Endometrial microvascular endothelial cells (primary cell): ENCODE measurements at regions not wholly inside any gene's neighbourhood (a gene's known extent, or its start where the extent isn't known, plus 50 kb on each side); places are given as distances from the start of the nearest gene placed in this dataset.
"Not testable (repeated sequence)": the region's sequence is repeated elsewhere in the genome, so short reads cannot be mapped to it uniquely, and the experiment has no call there.

Experiments
- in situ Hi-C: cut with HindIII; loops from 2 replicates; pipeline ENCODE4 v1.10.0; 2017; ENCODE audit warnings: low sequenced_read_pairs, low pct_unique_long_range_greater_than_20kb; ENCODE audit errors: inconsistent ontology term

DNA sequence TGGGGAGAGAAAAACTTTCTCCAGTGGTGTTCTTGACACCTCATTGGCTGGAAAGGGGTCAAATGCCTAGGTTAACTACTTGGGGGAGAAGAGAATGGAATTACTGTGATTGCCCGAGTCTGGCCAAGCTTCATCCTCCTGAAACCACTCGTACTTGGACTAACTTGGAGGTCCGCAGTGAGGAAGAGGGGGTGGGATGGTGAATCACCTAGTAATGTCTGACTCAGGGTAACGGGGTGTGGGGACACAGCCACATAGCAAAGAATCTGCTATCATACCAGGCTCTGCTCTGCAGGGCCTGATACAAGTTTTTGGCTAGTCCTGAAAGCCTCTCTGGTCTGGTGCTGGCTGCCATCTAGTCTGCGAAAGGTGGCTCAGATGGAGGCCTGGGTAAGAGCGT is 190.9 kb downstream of the RPS24 start:
- in situ Hi-C loops: no loop called here

DNA sequence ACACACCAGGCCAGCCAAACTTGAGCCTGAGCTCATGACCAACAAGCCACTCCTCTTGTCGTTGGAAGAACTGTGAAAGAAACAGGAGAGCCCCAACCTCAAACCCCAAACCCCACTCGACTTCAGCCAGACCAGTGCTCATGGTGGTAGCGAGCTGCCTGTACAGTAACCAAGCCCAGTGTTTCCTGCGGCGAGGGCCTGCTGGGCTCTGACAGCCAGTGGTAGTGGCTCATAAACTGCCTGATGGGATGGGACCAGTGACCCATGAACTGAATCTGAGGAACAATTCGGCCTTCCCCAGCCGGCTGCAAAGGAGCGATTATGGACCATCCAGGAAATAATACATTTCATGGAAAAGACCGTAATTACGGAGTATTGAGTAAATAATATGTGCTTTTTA is 191.9 kb downstream of the RPS24 start:
- in situ Hi-C loops: no loop called here

DNA sequence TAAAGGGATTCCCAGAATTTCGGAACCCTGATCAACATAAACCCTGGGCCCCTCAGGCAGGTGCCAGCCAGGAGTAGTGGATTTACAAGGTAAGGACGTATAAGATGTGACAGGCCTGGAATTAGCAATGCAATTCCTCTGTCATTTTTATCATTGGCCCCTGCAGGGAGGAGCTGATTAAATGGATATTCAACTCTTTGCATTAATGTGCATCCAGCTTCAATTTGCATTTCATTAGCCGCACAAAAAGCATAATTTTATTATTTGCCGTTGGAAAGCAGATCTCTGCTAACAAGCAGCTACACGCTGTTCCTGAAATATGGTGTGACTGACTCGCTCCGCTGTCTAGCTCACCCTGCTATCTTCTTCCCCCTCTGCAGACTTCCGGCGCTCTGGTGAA is 195.8 kb downstream of the RPS24 start:
- in situ Hi-C loops: no loop called here

DNA sequence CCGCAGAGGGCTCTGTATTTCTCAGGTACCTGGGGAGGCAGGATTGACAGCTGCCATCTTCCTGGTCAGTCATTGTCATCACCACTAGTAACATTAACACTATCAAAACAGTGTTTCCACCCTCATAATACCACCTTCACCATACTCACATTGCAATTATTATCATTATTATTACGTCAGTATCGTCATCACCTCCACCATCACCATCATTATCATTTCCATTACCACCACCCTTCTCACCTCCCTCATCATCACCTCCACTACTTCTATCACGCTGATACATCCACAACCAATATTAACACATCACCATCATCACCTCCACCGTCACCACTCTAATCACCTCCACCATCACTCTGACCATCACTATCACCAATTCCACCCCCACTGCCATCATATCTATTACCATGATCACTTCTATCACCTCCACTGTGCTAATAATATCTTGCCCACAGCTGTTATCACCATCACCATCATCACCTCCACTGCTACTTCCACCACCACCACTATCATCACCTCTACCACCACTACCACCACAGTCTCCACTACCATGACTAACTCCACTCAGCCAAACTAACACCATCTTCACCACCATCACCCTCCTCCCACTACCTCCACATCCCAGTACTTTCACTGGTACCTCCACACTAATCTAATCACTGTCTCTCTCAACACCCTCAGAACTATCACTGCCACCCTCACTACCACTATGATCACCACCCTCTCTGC is 196.4 kb downstream of the RPS24 start:
- in situ Hi-C loops: no loop called here

DNA sequence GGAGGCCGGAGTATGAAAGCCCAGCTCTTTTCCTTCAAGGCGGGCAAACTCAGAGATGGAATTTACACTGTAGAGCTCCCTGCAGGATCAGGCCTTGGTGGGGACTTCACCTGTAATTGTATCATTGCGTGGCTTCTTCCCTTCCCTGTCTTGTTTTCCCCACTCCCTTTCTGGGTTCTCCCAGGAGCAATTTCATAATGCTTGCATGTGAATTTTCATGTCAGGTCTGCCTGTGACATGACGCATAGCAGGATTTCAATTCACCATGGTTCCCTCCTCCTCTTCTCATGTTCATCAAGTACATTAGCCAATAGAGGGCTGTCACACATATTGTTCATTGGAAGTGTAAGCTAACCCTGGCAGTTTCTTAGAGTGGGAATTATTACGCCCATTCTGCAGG is 197.7 kb downstream of the RPS24 start:
- in situ Hi-C loops: no loop called here

DNA sequence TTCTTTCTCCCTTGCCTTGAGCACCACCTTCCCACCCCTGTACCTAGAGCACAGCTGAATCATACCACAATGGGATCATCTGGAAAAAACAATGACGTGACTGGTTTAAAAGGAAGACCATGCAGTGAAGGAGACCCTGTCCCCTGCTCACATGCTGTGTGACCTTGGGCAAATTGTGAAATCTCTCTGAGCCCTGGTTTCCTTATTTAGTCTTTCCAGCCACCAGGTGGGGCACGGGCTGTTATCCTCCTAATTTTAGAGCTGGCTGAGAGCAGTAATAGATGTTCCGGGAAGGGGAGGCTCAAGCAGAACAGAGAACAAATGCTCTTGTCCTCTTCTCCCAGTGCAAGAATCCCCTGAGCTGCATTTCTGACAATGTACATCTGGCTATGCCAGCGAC is 198.3 kb downstream of the RPS24 start:
- in situ Hi-C loops: no loop called here

DNA sequence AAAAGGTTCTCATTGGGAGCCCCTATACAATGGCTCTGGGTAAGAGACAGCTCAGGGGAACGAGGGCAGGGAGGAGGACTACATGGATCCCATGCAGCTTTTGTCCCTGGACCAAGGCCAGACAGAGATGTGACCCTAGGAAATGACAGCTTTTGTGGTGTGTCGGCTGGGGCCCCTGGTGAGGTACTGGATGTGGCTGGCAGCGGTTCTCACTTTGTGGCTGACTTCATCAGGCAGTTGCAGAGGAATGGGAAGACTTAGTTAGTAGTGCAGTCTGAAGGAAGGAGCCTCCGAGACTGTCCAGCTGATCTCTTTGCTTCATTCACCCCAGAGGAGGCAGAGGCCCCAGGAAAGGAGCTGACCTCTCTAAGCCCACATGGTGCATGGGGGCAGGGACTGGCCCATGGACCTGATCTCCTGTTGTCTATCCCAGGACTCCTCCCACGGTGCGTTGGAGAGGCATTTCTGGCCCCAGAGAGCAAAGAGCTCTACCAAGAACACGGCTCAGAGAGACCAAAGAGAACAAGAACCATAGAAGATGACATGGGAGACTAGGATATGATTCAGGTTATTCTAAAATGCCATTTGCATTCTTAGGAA is 202.9 kb downstream of the RPS24 start:
- in situ Hi-C loops: no loop called here

DNA sequence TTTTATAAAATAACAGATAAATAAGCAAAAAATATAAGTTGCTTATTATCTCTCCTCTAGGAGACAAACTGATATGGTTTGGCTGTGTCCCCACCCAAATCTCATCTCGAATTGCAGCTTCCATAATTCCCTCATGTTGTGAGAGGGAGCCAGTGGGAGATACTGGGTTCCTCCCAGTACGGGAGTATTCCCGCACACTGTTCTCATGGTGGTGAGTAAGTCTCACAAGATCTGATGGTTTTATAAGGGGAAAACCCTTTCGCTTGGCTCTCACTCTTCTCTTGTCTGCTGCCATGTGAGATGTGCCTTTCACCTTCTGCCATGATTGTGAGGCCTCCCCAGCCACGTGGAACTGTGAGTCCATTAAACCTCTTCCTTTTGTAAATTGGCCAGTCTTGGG is 204.3 kb downstream of the RPS24 start:
- in situ Hi-C loops: not testable (repeated sequence)

DNA sequence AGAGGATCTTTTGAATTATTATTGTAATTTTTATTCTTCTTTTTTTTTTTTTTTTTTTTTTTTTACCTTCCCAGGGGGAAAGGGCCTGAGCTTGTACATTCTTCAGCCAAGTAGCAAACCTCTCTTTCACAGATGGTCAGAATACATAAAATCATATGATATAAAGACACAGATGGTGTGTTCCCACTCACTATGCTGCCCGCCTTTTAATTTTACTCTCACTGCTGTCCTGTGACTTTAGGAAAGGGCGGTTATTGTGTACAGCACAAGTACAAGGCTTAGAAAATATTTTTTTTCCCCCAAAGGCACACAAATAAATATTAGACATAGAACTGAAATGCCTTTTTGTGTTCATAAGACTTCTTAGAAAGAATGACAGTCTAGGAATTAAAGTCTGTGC is 213.6 kb downstream of the RPS24 start:
- in situ Hi-C loops: no loop called here

DNA sequence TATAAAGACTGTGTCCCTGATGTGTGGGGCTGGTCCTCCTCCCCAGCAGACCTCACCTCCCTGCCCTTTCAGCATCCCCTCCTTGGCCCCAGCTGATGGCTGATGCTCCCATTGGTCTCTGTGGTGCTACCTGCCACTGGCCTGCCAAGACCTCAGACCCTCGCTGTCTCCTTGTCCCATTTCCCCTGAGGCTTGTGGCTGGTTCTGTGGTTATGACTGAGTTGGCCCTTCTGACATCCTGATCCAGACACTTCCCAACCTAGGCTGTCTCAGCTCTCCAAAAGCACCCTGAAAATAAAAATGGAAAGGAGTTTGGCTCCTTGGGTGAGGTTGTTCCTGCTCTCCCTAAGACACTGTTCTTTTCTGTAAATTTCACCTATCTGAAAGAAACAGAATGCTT is 214.2 kb downstream of the RPS24 start:
- in situ Hi-C loops: no loop called here

DNA sequence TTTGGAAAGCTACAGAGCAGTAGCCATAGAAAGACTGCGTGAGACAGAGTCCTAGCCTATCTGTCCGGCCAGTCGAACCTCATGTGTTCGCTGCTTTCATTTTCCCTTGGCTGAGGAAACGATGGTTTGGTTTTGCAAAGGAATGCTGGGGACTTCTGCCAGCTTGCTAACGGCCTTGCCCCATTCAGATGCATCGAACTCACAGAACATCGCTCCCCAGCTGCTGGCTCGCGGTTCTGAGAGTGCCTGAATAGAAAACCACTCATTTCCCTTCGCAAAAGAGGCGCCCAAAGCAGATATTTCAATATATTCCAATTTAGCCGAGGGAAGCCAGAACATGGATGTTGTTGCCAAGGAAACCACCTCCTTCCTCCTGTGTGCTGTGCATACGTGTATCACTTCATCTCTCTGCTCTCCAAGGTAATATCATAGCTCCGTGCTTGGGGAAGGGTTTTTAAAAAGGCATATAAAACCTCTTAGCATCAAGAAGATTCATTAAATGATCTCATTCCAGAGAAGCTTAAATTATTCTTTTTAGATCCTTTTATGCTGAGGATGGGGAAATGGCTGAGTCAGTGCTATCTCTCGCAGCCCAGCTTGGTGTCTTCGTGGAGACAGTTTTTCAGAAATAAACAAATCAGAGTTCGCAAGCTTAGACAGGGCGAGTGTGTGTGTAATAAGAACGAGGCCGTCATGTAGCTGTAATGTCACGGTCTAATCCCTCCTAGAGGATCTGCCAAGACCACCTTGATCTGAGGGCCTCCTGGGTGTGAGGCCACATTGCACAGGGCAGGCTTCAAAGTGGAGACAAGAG is 215.2 kb downstream of the RPS24 start:
- in situ Hi-C loops: no loop called here

DNA sequence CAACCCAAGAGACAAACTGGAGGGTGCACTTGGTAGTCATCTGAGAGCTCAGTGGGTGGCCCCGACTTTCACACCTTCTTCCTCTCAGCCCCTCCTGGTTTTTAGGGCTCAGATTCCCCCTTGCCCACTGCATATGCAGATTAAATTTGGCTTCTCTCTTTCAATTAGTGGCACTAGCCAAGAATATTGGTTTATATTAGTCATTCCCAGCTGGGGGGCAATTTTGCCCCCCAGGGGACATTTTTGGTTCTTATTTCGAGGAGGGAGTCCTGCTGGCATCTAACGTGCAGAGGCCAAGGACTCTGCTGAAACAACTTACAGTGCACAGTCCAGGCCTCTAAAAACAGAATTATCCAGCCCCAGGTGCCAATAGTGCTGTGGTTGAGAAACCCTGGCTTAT is 216.0 kb downstream of the RPS24 start:
- in situ Hi-C loops: no loop called here

DNA sequence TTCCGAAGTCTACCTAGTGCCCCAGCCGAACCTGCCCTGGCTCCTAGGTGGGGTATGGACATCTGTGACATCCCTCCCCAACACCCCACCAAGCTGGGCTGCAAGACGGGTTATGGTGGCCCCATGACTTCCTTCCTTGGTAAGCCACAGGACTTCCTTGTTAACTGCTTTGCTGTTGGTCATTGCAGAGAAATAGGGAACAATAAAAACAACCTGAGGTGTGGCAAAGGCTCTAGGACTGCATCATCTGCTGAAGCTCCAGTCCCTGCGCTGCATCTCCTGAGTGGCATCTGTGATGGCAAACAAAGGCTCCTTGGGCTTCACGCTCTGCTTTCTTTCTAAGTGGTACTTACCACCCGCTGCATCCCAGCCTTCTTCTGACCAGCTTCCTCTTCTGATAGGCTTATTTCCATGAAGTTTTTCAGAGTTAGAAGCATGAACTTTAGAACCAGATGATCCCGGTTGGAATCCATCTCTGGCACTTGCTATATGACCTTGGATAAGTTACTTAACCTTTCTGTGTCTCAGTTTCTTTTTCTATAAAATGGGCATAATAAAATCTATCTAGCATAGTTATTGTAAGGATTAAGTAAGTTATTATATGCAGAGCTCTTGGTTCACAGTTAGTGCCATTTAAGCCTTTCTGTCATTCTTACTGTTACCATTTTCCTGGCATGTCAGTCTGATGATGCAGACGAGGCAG is 216.8 kb downstream of the RPS24 start:
- in situ Hi-C loops: no loop called here

DNA sequence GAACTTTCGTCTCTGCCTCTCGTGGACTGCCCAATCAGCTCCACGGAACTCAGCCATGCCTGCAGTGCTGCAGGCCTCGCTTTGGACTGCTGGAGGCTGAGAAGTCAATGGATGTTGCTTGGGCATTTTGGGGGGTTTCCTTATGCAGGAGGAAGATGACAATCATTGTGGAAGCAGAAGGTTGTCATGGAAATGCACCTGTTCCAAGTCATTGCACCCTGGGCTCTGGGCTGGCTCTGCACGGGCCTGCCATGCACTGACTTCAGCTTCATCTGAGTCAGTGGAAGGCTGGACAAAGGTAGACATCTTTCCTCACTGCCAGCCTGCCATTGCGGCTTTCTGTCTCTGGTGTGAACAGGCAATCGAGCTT is 217.3 kb downstream of the RPS24 start:
- in situ Hi-C loops: no loop called here

DNA sequence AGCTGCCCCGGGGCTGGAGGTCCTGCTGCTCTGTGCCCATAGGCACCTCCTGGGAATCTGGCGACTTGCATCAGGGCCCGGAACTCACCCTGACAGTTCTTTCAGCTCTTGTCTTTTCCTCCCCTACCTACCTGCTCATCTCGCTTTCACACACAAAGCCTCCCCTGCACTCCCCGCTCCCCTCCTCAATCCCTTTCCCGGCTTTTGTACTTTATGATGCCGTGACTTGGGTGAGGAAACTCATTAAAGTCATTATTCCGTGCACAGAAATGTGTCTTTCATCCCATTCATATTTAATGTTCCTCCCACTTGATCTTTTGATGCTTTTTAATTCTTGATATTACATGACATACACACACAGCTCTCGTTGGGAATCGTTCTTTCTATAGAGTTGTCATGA is 218.6 kb downstream of the RPS24 start:
- in situ Hi-C loops: no loop called here

DNA sequence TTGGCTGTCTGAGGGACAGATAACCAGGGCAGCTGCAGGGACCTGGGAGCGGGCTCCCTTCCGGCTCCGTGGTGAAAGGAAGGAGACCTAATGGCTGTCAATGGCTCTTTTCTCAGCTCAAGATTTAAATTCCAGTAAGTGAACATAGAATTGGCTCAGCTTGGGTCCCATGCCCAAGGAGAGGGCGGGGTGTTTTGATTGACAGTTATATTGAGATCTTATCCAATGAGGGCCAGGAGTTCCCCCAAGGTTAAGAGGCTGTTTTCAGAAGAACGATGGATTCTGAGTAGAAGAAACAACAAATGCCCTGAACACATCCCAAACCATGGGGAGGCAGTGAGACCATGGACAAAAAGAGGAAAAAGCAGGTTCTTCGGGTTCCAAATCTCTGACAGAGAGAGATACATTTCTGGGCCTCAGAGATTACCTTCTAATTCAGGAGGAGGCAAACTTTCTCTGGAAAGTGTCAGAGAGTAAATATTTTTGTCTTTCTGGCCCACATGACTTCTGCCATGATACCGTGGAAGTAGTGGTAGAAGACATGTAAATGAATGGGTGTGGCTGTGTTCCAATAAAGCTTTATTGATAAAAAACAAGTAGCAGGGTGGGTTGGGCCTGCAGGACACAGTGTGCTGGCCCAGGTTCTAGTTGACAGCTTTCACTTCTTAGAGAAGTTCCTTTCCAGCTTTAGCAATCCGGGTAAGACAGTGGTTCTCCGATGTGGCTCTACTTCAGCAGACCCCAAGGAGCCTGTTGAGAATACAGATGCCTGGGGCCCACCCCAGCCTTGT is 219.6 kb downstream of the RPS24 start:
- in situ Hi-C loops: no loop called here

DNA sequence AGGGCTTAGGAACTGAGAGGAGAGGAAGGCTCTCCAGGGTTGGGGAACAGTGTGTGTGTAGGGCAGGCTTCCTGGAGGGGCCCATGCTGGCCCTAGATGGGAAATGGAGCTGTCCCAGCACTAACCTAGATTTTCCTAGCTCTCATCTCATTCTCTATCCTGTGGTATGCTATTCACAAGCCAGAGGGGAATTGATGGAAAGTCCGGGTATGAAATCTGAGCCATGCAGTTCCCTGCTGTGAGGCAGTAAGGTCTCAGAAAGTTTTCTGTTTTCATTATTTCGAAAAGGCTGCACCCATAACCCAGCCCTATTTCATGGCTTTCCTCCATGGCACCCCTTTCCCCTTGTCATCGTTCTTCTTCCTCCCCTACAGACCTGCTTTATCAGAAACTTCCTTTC is 220.3 kb downstream of the RPS24 start:
- in situ Hi-C loops: no loop called here

DNA sequence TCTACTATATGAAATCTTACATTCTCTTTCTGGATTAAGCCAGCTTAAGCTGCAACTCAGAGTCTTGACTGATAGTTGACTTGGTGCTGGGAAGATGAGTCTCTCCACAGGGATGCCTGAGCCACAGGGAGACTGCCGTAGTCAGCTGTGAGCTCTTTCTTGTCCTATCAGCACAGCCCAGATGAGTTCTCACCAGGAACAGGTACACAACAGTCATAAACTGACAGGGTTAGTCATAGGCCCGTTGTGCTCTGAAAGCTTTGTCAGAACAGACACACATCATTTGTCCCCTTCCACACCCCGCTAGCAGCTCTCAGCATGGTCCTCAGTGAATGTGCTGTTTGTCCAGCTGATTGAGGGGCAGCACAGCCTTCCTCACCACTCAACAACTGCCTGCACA is 221.6 kb downstream of the RPS24 start:
- in situ Hi-C loops: no loop called here
